VCaP (cell line): ENCODE measurements at regions not wholly inside any gene's neighbourhood (a gene's known extent, or its start where the extent isn't known, plus 50 kb on each side); places are given as distances from the start of the nearest gene placed in this dataset.

Source experiments
- H3K27ac ChIP-seq: fragments of 450-650 bp; 2 replicates; pipeline ENCODE4 v1.5.1; 2017
- TF ChIP-seq, protein P1 (sequence below): fragments of 450-650 bp; conservative IDR thresholded peaks from 2 replicates; pipeline ENCODE4 v1.5.1; 2017; ENCODE audit warnings: mild to moderate bottlenecking, moderate library complexity

DNA sequence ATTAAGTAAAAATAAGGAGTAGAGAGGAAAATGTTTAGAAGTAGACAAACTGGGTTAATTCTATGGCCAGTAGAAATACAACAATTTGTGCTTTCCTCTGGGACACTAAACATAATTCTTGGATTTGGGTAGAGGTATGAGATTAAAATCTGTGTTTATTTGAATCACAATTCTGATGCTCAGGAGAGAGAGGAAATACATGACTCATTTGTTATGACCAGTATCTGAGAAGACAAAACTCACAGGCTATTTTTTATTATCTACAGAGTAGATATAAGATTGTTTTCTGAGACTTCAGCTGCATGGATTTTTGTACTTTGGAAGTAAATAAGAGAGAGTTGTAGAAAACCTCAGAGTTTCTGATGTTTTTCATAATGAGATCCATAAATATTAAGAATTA lies 315.7 kb upstream of the CWC22 start:
- TF ChIP-seq, protein P1, sequence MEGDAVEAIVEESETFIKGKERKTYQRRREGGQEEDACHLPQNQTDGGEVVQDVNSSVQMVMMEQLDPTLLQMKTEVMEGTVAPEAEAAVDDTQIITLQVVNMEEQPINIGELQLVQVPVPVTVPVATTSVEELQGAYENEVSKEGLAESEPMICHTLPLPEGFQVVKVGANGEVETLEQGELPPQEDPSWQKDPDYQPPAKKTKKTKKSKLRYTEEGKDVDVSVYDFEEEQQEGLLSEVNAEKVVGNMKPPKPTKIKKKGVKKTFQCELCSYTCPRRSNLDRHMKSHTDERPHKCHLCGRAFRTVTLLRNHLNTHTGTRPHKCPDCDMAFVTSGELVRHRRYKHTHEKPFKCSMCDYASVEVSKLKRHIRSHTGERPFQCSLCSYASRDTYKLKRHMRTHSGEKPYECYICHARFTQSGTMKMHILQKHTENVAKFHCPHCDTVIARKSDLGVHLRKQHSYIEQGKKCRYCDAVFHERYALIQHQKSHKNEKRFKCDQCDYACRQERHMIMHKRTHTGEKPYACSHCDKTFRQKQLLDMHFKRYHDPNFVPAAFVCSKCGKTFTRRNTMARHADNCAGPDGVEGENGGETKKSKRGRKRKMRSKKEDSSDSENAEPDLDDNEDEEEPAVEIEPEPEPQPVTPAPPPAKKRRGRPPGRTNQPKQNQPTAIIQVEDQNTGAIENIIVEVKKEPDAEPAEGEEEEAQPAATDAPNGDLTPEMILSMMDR = no peak
- H3K27ac ChIP-seq = no peak overlapping the region

DNA sequence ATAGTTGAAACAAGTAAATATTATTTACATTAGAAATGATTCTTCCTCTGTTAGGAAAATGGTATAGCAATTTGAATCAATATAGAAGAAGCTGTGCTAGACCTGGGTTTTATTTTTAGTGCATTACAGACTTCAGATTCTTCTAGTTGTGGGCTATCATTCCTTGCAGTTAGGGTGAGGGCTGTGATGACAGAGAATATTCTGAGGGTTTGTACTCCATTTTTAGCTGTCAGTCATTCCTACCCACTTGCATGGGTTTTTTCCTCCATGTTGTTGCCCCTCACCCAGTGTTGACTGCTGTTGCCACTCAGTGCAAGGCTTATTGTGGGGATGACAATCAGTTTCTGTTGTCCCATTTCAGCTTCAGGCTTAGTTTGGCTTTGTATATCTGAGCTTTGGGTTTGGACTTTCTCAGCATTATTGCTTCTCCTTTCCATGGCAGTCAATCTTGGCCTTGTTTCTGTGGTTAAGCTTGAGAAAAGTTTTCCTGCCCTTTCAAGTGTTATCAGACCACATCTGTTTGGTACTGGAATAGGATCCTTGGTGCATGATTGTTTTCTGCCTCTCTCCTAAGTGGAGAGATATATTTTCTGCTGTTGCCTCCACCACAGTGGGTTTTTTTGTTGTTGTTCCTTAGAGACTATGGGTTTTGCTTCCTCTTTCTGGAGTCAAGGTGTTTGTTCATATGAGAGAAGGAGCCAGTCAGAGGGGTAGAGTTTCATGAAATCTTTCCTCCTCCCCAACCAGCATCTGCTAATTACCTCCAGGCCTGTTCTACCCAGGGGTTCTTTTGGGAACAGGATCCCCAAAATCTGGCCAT lies 312.7 kb upstream of the CWC22 start:
- no peak overlapping the region for H3K27ac ChIP-seq
- TF ChIP-seq, protein P1 = no peak

DNA sequence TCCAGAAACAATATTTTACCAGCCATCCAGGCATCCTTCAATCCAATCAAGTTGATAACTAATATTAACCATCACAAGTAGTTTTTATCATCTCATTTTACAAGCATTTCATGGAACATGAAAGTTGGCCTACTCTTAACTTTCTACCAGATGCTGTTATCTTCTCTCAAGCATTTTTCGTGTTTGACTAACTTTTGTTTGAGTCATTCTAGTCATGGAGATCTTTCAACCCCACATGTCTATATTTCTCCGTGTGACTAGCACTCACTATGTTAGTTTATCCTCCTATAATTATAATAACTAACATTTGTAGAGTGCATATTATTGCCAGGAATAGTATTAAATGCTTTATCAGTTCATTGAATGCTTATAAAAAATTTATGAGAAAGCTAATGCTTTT lies 307.0 kb upstream of the CWC22 start:
- TF ChIP-seq, protein P1 = no peak
- H3K27ac ChIP-seq = peak overlapping the region; percentile 32; the same call in 1 of the 2 replicates

DNA sequence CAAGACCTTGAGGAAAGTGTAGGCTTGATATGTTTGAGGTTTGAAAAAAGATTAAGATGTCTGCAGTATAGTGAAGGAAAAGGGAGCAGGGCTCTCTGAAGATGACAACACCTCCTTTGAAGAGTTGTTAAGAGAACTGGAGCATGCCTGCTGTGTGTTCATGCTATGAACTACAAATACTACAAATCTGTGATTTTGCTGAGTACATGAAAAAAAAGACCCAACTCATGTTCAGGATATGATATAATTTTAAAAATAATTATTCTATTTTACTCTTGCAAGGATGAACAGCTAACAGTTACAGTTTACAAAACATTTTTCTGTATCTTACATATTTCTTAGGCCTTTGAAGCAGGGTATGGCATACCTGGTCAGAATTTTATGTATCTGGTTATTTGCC lies 305.4 kb upstream of the CWC22 start:
- no peak overlapping the region for H3K27ac ChIP-seq
- TF ChIP-seq, protein P1 = no peak

DNA sequence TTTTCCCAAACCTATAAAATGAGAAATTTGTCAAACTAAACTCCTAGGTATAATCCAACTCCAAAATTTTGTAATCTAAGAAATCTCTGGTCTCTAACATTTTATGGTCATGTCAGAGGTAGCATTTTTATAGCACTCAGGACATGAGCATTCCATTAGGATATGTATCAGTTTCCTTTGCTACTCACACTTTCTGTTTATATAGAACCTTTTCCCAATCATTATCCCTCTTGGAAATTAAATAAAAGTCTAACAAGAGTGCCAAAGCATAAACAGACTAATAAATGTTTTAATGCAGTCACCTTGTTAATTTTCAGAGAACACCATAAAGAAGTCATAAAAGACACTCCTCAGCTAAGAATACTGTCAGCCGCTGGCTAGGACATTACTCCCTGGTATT lies 300.0 kb upstream of the CWC22 start:
- no peak overlapping the region for H3K27ac ChIP-seq
- TF ChIP-seq, protein P1 = no peak

DNA sequence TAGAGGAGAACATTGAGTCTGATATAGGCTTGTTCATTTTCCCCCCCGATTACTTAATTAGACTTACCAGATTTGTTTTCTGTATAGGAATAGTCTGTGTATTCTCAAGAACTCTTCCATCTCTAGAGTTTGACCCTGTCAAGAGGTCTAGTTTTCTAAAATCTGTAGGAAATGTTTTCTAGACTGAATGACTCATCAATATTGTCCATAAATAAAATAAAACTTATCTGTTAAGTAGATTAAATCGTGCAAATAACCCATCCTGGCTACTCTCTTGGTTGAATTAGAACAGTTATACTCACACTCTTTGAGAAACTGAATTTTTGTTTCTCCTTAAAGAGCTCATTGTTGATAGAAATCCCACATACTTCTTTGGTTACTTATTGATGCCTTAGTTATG lies 299.2 kb upstream of the CWC22 start:
- TF ChIP-seq, protein P1 = no peak
- H3K27ac ChIP-seq = no peak overlapping the region

DNA sequence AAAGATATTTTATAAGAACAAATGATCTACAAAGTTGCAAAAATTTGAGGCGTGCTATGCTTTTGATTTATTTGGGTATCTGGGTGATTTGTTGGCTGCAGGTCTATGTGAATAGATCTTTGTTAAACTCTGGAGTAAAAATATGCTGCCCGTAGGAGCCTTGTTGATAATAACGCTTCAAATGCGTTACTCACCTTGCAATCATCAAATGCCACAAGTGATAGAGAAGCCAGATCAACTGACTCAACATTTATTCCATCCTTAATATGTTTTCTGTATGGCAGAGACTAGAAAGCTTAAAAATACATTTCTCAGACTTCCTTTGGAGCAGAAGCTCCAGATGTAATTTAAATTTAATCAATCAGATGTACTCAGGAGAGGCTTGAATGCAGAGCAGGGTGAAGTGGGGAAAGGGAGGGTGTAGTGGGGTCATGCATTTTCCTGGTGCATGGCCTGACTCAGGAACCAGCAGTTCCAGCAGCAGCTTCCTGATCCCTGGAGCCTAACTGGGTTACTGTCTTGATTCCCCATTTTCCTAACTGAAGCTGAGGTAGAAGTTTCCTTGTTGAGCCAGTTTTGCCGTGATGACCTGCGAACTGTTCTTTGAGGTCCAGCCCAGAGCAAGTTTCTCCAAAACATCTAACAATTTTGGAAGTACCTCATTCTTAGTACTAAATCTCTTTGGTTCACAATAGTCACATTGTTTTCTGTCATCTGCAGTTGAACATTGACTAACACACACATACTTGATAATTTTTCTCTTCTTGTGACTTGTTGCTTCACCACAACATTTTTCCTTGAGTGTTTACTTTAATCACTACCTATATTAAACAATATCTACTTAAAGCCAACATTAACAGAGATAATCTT lies 284.7 kb upstream of the CWC22 start:
- TF ChIP-seq, protein P1 = no peak
- H3K27ac ChIP-seq = no peak overlapping the region
